OCI-M1 (cell line): ENCODE measurements at regions not wholly inside any gene's neighbourhood (a gene's known extent, or its start where the extent isn't known, plus 50 kb on each side); places are given as distances from the start of the nearest gene placed in this dataset.
"Not testable (repeated sequence)": the region's sequence is repeated elsewhere in the genome, so short reads cannot be mapped to it uniquely, and the experiment has no call there.

Experiments used
- DNase-seq: peaks from one replicate; lab custom pipeline; 2025; lab: John Stamatoyannopoulos, UW

GRCh38 chr1:120664376-120665249 lies 59.1 kb upstream of the NBPF26 start:
- not testable (repeated sequence) for DNase-seq

- DNase-seq, result not testable (repeated sequence)
These were observed 58.5 kb upstream of the NBPF26 start for GRCh38 chr1:120665250-120665577.

- not testable (repeated sequence) for DNase-seq
These were observed 55.6 kb upstream of the NBPF26 start for GRCh38 chr1:120668187-120668586.
